CD14-positive monocyte (primary cell): ENCODE measurements at regions not wholly inside any gene's neighbourhood (a gene's known extent, or its start where the extent isn't known, plus 50 kb on each side); places are given as distances from the start of the nearest gene placed in this dataset.

Experiments used
- DNase-seq, 3 donors: peaks; one replicate each; pipeline ENCODE4 v3.0.0-alpha.2; 2011 to 2022
- H2AFZ ChIP-seq: 2 replicates; pipeline ENCODE4 v1.6.0; 2012; ENCODE audit warnings: mild to moderate bottlenecking, low read depth, low read length, inconsistent platforms; ENCODE audit not compliant: insufficient read depth, poor library complexity, severe bottlenecking
- H3K27ac ChIP-seq, 2 donors: 1 replicate in 1 of 2; 2 replicates in 1 of 2; pipeline ENCODE4 v1.5.1; 2012 to 2013; ENCODE audit warnings: low read length in 2 of 2, control low read depth in 1 of 2, inconsistent platforms in 1 of 2, low read depth in 1 of 2, mild to moderate bottlenecking in 1 of 2
- H3K27me3 ChIP-seq, 2 donors: one replicate each; pipeline versions ENCODE4 v1.6.0 to v1.6.1; 2011 to 2013; ENCODE audit warnings: low read length in 2 of 2; ENCODE audit not compliant: control insufficient read depth in 2 of 2, insufficient read depth in 2 of 2
- H3K36me3 ChIP-seq, 2 donors: replicated peaks in 1 of 2; 1 replicate in 1 of 2; 2 replicates in 1 of 2; pipeline versions ENCODE4 v1.5.1 to v1.6.1; 2012 to 2013; ENCODE audit warnings: low read length in 2 of 2, control low read depth in 1 of 2, inconsistent platforms in 1 of 2, mild to moderate bottlenecking in 1 of 2; ENCODE audit not compliant: insufficient read depth in 2 of 2, control insufficient read depth in 1 of 2
- H3K4me1 ChIP-seq, 2 donors: 1 replicate in 1 of 2; 2 replicates in 1 of 2; pipeline versions ENCODE4 v1.5.1 to v1.6.1; 2012 to 2013; ENCODE audit warnings: low read length in 2 of 2, control low read depth in 1 of 2, inconsistent platforms in 1 of 2, mild to moderate bottlenecking in 1 of 2, moderate library complexity in 1 of 2; ENCODE audit not compliant: insufficient read depth in 2 of 2, control insufficient read depth in 1 of 2
- H3K4me2 ChIP-seq: replicated peaks from 2 replicates; pipeline ENCODE3; 2012; ENCODE audit warnings: low read length, moderate library complexity, mild to moderate bottlenecking; ENCODE audit not compliant: poor library complexity, severe bottlenecking; ENCODE audit errors: extremely low read depth
- H3K4me3 ChIP-seq, 3 experiments: fragments of 200-600 bp in 1 of 3; sonication (generic) in 1 of 3; replicated peaks in 1 of 3; 1 replicate in 2 of 3; 2 replicates in 1 of 3; pipeline ENCODE4 v1.5.1; 2011 to 2013; ENCODE audit warnings: low read length in 3 of 3, mild to moderate bottlenecking in 3 of 3, control low read depth in 2 of 3, low read depth in 2 of 3, inconsistent platforms in 1 of 3, moderate library complexity in 1 of 3
- H3K79me2 ChIP-seq: 2 replicates; pipeline ENCODE4 v1.6.0; 2012; ENCODE audit warnings: mild to moderate bottlenecking, control low read depth, inconsistent platforms, low read length, moderate library complexity; ENCODE audit not compliant: insufficient read depth
- H3K9ac ChIP-seq: 2 replicates; pipeline ENCODE4 v1.6.0; 2017; ENCODE audit warnings: low read length, mild to moderate bottlenecking; ENCODE audit not compliant: insufficient read depth, poor library complexity, severe bottlenecking
- H3K9me3 ChIP-seq, 2 donors: replicated peaks in 1 of 2; 1 replicate in 1 of 2; 2 replicates in 1 of 2; pipeline versions ENCODE4 v1.5.1 to v1.6.1; 2012 to 2013; ENCODE audit warnings: low read length in 2 of 2, control low read depth in 1 of 2; ENCODE audit not compliant: control insufficient read depth in 1 of 2, insufficient read depth in 1 of 2
- H4K20me1 ChIP-seq: 2 replicates; pipeline ENCODE4 v1.6.0; 2012; ENCODE audit warnings: mild to moderate bottlenecking, low read length, control low read depth, moderate library complexity; ENCODE audit not compliant: insufficient read depth
- H3K27ac Mint-ChIP-seq, 7 donors: one replicate each; pipeline ENCODE4 v1.8.0; 2020; ENCODE audit warnings: mild to moderate bottlenecking in 7 of 7, mixed read lengths in 7 of 7, moderate library complexity in 6 of 7, inconsistent platforms in 2 of 7
- H3K27me3 Mint-ChIP-seq, 3 donors: one replicate each; pipeline ENCODE4 v1.8.0; 2021 to 2022; ENCODE audit warnings: low read depth in 3 of 3, mild to moderate bottlenecking in 3 of 3, mixed read lengths in 3 of 3, moderate library complexity in 3 of 3, inconsistent platforms in 1 of 3
- H3K36me3 Mint-ChIP-seq, 2 donors: one replicate each; pipeline ENCODE4 v1.8.0; 2020; ENCODE audit warnings: mixed read lengths in 2 of 2, inconsistent platforms in 1 of 2, mild to moderate bottlenecking in 1 of 2
- H3K4me1 Mint-ChIP-seq: one replicate; pipeline ENCODE4 v1.8.0; 2020; ENCODE audit warnings: mild to moderate bottlenecking, mixed read lengths
- H3K4me3 Mint-ChIP-seq, 2 donors: one replicate each; pipeline ENCODE4 v1.8.0; 2020; ENCODE audit warnings: mild to moderate bottlenecking in 2 of 2, mixed read lengths in 2 of 2, moderate library complexity in 1 of 2
- H3K9me3 Mint-ChIP-seq, 7 donors: one replicate each; pipeline ENCODE4 v1.8.0; 2020 to 2022; ENCODE audit warnings: mixed read lengths in 7 of 7, mild to moderate bottlenecking in 6 of 7, moderate library complexity in 6 of 7, inconsistent platforms in 2 of 7
- WGBS: methylation state at CpG from one replicate; pipeline ENCODE4 v1.1.5; 2013; ENCODE audit warnings: missing lambda C conversion rate; ENCODE audit not compliant: insufficient coverage; 5-methylcytosine and 5-hydroxymethylcytosine counted together
- intact Hi-C, 2 donors: fragments of 100-400 bp; cut with micrococcal nuclease; formaldehyde crosslinking; loops; one replicate each; pipeline versions ENCODE4 v1.15.0 to v1.15.1; 2023
- TF ChIP-seq, protein P1 (sequence below): fragments of 200-600 bp; IDR thresholded peaks from one replicate; pipeline ENCODE4 v1.8.0; 2022; ENCODE audit warnings: antibody characterized with exemption, mild to moderate bottlenecking

GRCh38 chr1:147388969-147389368 is 146.5 kb downstream of the CHD1L start:
- Mint-ChIP-seq H3K4me3 (no peak overlapping the region), H3K4me1 (peaks cover 4% of the 10 kb centered on the region), H3K27ac (no peak overlapping the region), H3K36me3 (no peaks in the 10 kb centered on the region), H3K9me3 (peaks cover 0 to 11% (median 2%) of the 10 kb centered on the region in 7 donors), H3K27me3 (peaks cover 0 to 5% (median 4%) of the 10 kb centered on the region in 3 donors)
- WGBS, result 82% methylated on average over 4 of the region's 4 CpGs
- H3K4me3 ChIP-seq, result no peak overlapping the region
- no peaks in the 10 kb centered on the region for H3K9me3 ChIP-seq
- no peak overlapping the region for H2AFZ ChIP-seq
- H3K27me3 ChIP-seq, result no peaks in the 10 kb centered on the region
- H3K27ac ChIP-seq, result no peak overlapping the region
- intact Hi-C loops, result no loop called here
- H3K79me2 ChIP-seq, result no peaks in the 10 kb centered on the region
- no peaks in the 10 kb centered on the region for H3K36me3 ChIP-seq
- no peak overlapping the region for H3K4me2 ChIP-seq
- TF ChIP-seq, protein P1, sequence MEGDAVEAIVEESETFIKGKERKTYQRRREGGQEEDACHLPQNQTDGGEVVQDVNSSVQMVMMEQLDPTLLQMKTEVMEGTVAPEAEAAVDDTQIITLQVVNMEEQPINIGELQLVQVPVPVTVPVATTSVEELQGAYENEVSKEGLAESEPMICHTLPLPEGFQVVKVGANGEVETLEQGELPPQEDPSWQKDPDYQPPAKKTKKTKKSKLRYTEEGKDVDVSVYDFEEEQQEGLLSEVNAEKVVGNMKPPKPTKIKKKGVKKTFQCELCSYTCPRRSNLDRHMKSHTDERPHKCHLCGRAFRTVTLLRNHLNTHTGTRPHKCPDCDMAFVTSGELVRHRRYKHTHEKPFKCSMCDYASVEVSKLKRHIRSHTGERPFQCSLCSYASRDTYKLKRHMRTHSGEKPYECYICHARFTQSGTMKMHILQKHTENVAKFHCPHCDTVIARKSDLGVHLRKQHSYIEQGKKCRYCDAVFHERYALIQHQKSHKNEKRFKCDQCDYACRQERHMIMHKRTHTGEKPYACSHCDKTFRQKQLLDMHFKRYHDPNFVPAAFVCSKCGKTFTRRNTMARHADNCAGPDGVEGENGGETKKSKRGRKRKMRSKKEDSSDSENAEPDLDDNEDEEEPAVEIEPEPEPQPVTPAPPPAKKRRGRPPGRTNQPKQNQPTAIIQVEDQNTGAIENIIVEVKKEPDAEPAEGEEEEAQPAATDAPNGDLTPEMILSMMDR, result no peak
- no peak overlapping the region for H3K9ac ChIP-seq
- H3K4me1 ChIP-seq, result no peaks in the 10 kb centered on the region
- H4K20me1 ChIP-seq, result no peaks in the 10 kb centered on the region
- DNase-seq, result no peak

- no peaks in the 10 kb centered on the region for H3K4me1 ChIP-seq
- no peaks in the 10 kb centered on the region for H4K20me1 ChIP-seq
- H3K36me3 ChIP-seq, result no peaks in the 10 kb centered on the region
- Mint-ChIP-seq H3K27me3 (peaks cover 0 to 5% (median 4%) of the 10 kb centered on the region in 3 donors), H3K4me1 (peaks cover 4% of the 10 kb centered on the region), H3K4me3 (no peak overlapping the region), H3K36me3 (no peaks in the 10 kb centered on the region), H3K27ac (no peak overlapping the region), H3K9me3 (peaks cover 0 to 11% (median 2%) of the 10 kb centered on the region in 7 donors)
- no peaks in the 10 kb centered on the region for H3K27me3 ChIP-seq
- H3K4me2 ChIP-seq, result no peak overlapping the region
- H3K79me2 ChIP-seq, result no peaks in the 10 kb centered on the region
- no peak overlapping the region for H2AFZ ChIP-seq
- no peak overlapping the region for H3K9ac ChIP-seq
- 77% methylated on average over 7 of the region's 8 CpGs for WGBS
- H3K9me3 ChIP-seq, result no peaks in the 10 kb centered on the region
- peak; percentile 1 to 14 (median 7) for DNase-seq
- no peak overlapping the region for H3K27ac ChIP-seq
- H3K4me3 ChIP-seq, result no peak overlapping the region
- intact Hi-C loops, result no loop called here
- TF ChIP-seq, protein P1, result peak; percentile 75
These were observed 147.2 kb downstream of the CHD1L start for GRCh38 chr1:147389532-147390184.
